Smooth muscle cell (in vitro differentiated cells): ENCODE measurements at regions not wholly inside any gene's neighbourhood (a gene's known extent, or its start where the extent isn't known, plus 50 kb on each side); places are given as distances from the start of the nearest gene placed in this dataset.

ENCODE experiments used
- DNase-seq: peaks from one replicate; lab custom pipeline; 2025; ENCODE audit not compliant: unreplicated experiment; lab: John Stamatoyannopoulos, UW
- H2AFZ ChIP-seq: fragments of 200-600 bp; sonication (generic); 2 replicates; pipeline ENCODE4 v1.6.0; 2016; ENCODE audit warnings: antibody characterized with exemption, low read depth, mild to moderate bottlenecking
- H3F3A ChIP-seq: fragments of 200-600 bp; sonication (generic); 2 replicates; pipeline ENCODE4 v1.6.0; 2017; ENCODE audit warnings: antibody characterized with exemption, low read depth
- H3K27ac ChIP-seq: fragments of 200-600 bp; sonication (generic); 2 replicates; pipeline ENCODE4 v1.5.1; 2016; ENCODE audit warnings: low read depth, mild to moderate bottlenecking
- H3K27me3 ChIP-seq: fragments of 200-600 bp; sonication (generic); 2 replicates; pipeline ENCODE4 v1.6.1; 2016; ENCODE audit warnings: low read depth, mild to moderate bottlenecking
- H3K36me3 ChIP-seq: fragments of 200-600 bp; sonication (generic); 2 replicates; pipeline ENCODE4 v1.5.1; 2016; ENCODE audit warnings: low read depth
- H3K4me1 ChIP-seq: fragments of 200-600 bp; sonication (generic); 2 replicates; pipeline ENCODE4 v1.5.1; 2016; ENCODE audit warnings: low read depth
- H3K4me2 ChIP-seq: fragments of 200-600 bp; sonication (generic); 2 replicates; pipeline ENCODE4 v1.6.0; 2016; ENCODE audit warnings: mild to moderate bottlenecking
- H3K4me3 ChIP-seq: fragments of 200-600 bp; sonication (generic); 2 replicates; pipeline ENCODE4 v1.5.1; 2016; ENCODE audit warnings: mild to moderate bottlenecking
- H3K79me2 ChIP-seq: fragments of 200-600 bp; sonication (generic); 2 replicates; pipeline ENCODE4 v1.6.0; 2016; ENCODE audit warnings: low read depth, mild to moderate bottlenecking
- H3K9ac ChIP-seq: fragments of 200-600 bp; sonication (generic); 2 replicates; pipeline ENCODE4 v1.6.0; 2016; ENCODE audit warnings: low read depth
- H3K9me3 ChIP-seq: fragments of 200-600 bp; sonication (generic); replicated peaks from 2 replicates; pipeline ENCODE4 v1.5.1; 2016; ENCODE audit warnings: low read depth
- H4K20me1 ChIP-seq: fragments of 200-600 bp; sonication (generic); 2 replicates; pipeline ENCODE4 v1.6.0; 2016; ENCODE audit warnings: low read depth
- CTCF ChIP-seq: fragments of 200-600 bp; sonication (generic); IDR thresholded peaks from 2 replicates; pipeline ENCODE4 v1.5.1; 2017; ENCODE audit warnings: borderline replicate concordance, mild to moderate bottlenecking, antibody characterized with exemption; ENCODE audit not compliant: insufficient read depth, poor library complexity, severe bottlenecking
- WGBS: methylation state at CpG from one replicate; pipeline ENCODE4 v1.1.7; 2016; ENCODE audit warnings: low lambda C conversion rate; 5-methylcytosine and 5-hydroxymethylcytosine counted together

GRCh38 chr18:55786651-55787272 is 198.8 kb upstream of the TCF4 start:
- peak overlapping the region; percentile 100 for H3K27ac ChIP-seq
- no peak for DNase-seq
- no peaks in the 10 kb centered on the region for H3K27me3 ChIP-seq
- no peaks in the 10 kb centered on the region for H3K9me3 ChIP-seq
- no peak overlapping the region for H3K4me3 ChIP-seq
- no peaks in the 10 kb centered on the region for H3K79me2 ChIP-seq
- no peaks in the 10 kb centered on the region for H3K36me3 ChIP-seq
- peaks cover 25% of the 10 kb centered on the region for H3K4me1 ChIP-seq
- peaks cover 24% of the 10 kb centered on the region for H3F3A ChIP-seq
- no peak overlapping the region for H3K4me2 ChIP-seq
- H4K20me1 ChIP-seq, result no peaks in the 10 kb centered on the region
- WGBS, result 51% methylated on average over 2 of the region's 2 CpGs
- no peak overlapping the region for H3K9ac ChIP-seq
- TF ChIP-seq CTCF, result no peak
- no peak overlapping the region for H2AFZ ChIP-seq

GRCh38 chr18:55783921-55784320 is 195.9 kb upstream of the TCF4 start:
- Histone ChIP-seq H3K4me3 (no peak overlapping the region), H3K9me3 (no peaks in the 10 kb centered on the region), H3K4me2 (no peak overlapping the region), H3K79me2 (no peaks in the 10 kb centered on the region), H3K36me3 (no peaks in the 10 kb centered on the region), H3K27me3 (no peaks in the 10 kb centered on the region), H3K27ac (no peak overlapping the region), H2AFZ (no peak overlapping the region), H4K20me1 (no peaks in the 10 kb centered on the region), H3K9ac (no peak overlapping the region), H3K4me1 (peaks cover 29% of the 10 kb centered on the region), H3F3A (peaks cover 16% of the 10 kb centered on the region)
- WGBS, result 97% methylated on average over 2 of the region's 2 CpGs
- DNase-seq, result no peak
- TF ChIP-seq CTCF, result no peak

GRCh38 chr18:55781481-55781957 is 193.5 kb upstream of the TCF4 start:
- WGBS, result 12% methylated on average over 6 of the region's 6 CpGs
- Histone ChIP-seq H3K4me3 (no peak overlapping the region), H3F3A (no peaks in the 10 kb centered on the region), H3K4me1 (peaks cover 30% of the 10 kb centered on the region), H2AFZ (peak overlapping the region; percentile 64), H3K27ac (peak overlapping the region; percentile 54), H3K79me2 (no peaks in the 10 kb centered on the region), H3K9ac (peak overlapping the region; percentile 46), H4K20me1 (no peaks in the 10 kb centered on the region), H3K36me3 (no peaks in the 10 kb centered on the region), H3K27me3 (no peaks in the 10 kb centered on the region), H3K4me2 (peak overlapping the region; percentile 94), H3K9me3 (no peaks in the 10 kb centered on the region)
- no peak for DNase-seq
- peak; percentile 67 for TF ChIP-seq CTCF

DNA sequence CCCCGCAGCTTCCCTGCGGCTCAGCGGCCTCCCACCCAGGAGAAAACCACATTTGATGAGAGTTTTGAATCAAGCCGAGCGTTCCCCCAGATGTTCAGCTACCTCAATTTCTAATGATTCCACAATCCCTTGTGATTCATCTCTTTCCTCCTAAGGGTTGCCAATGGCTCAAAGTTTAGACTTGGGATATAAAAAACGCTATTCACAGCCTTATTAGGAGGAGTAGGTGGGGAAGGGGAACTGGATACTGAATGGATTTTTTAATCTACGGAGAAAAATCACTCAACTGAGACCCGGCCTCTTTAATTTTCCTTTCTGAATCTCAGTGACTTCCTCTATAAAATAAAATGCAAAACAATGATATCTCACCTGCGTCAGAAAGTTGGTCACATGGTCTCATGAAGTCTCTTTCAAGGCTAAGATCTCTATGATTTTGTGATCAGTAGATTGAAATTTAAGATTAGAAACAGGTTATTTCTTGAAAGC is 192.6 kb upstream of the TCF4 start:
- Histone ChIP-seq H3K36me3 (no peaks in the 10 kb centered on the region), H3K9ac (peak overlapping the region; percentile 35), H3K9me3 (no peaks in the 10 kb centered on the region), H2AFZ (peak overlapping the region; percentile 95), H3K27ac (peak overlapping the region; percentile 3), H3F3A (no peaks in the 10 kb centered on the region), H4K20me1 (no peaks in the 10 kb centered on the region), H3K4me1 (peaks cover 30% of the 10 kb centered on the region), H3K79me2 (no peaks in the 10 kb centered on the region), H3K4me3 (peak overlapping the region; percentile 64), H3K4me2 (peak overlapping the region; percentile 94), H3K27me3 (no peaks in the 10 kb centered on the region)
- 24% methylated on average over 9 of the region's 9 CpGs for WGBS
- no peak for TF ChIP-seq CTCF
- DNase-seq, result no peak
